ENCODE measurements at regions not wholly inside any gene's neighbourhood (a gene's known extent, or its start where the extent isn't known, plus 50 kb on each side); places are given as distances from the start of the nearest gene placed in this dataset.
A peak's percentile ranks its signal among the peaks of the same experiment; 100 is the strongest.

- no peaks in the 10 kb centered on the region for H3K79me2 ChIP-seq (ENCODE audit: insufficient read depth, low read length)
- no peaks in the 10 kb centered on the region for H3K36me3 ChIP-seq (ENCODE audit: insufficient read depth, low read length)
- FAIRE-seq (no peak), DNase-seq (ENCODE audit: low read depth) (no peak)
- no peaks in the 10 kb centered on the region for H3K9me3 ChIP-seq (ENCODE audit: insufficient read depth, low read depth, low read length)
- H3K4me3 ChIP-seq (ENCODE audit: insufficient read depth, low read depth, low read length) = no peak overlapping the region
- H3K4me2 ChIP-seq (ENCODE audit: low read length) = no peak overlapping the region
- no peak for TF ChIP-seq CTCF (IDR thresholded peaks at IDR 0.05; ENCODE audit: insufficient read depth, low read depth, low read length)
- no peak for TF ChIP-seq EZH2 (IDR thresholded peaks at IDR 0.05; ENCODE audit: insufficient read depth, low read length)
- H3K9me3 Mint-ChIP-seq (ENCODE audit: unreplicated experiment) = no peaks in the 10 kb centered on the region
- H3K4me1 ChIP-seq (ENCODE audit: insufficient read depth, low read length) = no peaks in the 10 kb centered on the region
- H4K20me1 ChIP-seq (ENCODE audit: insufficient read depth, low read length) = no peaks in the 10 kb centered on the region
- no peak overlapping the region for H3K9ac ChIP-seq (ENCODE audit: low read length)
- no peaks in the 10 kb centered on the region for H3K27me3 ChIP-seq (ENCODE audit: insufficient read depth, low read length)
- H3K4me1 Mint-ChIP-seq (ENCODE audit: low read depth, unreplicated experiment) = no peaks in the 10 kb centered on the region
- no peak overlapping the region for H3K4me3 Mint-ChIP-seq (ENCODE audit: unreplicated experiment)
- no peak overlapping the region for H2AFZ ChIP-seq (ENCODE audit: low read depth, low read length)
- H3K27ac Mint-ChIP-seq (ENCODE audit: unreplicated experiment) = no peak overlapping the region
- H3K36me3 Mint-ChIP-seq (ENCODE audit: low read depth, unreplicated experiment) = no peaks in the 10 kb centered on the region
- H3K27ac ChIP-seq (ENCODE audit: low read depth, low read length) = no peak overlapping the region
- H3K27me3 Mint-ChIP-seq (ENCODE audit: low read depth, unreplicated experiment) = peaks cover 4% of the 10 kb centered on the region
Measured at GRCh38 chr2:224645722-224646121, 60.6 kb upstream of the CUL3 start.

- FAIRE-seq (no peak), DNase-seq (ENCODE audit: low read depth) (no peak)
- Mint-ChIP-seq H3K36me3 (ENCODE audit: low read depth, unreplicated experiment) (no peaks in the 10 kb centered on the region), H3K4me1 (ENCODE audit: low read depth, unreplicated experiment) (no peaks in the 10 kb centered on the region), H3K27ac (ENCODE audit: unreplicated experiment) (no peak overlapping the region), H3K27me3 (ENCODE audit: low read depth, unreplicated experiment) (peaks cover 4% of the 10 kb centered on the region), H3K9me3 (ENCODE audit: unreplicated experiment) (peaks cover 1% of the 10 kb centered on the region), H3K4me3 (ENCODE audit: unreplicated experiment) (no peak overlapping the region)
- no peaks in the 10 kb centered on the region for H3K36me3 ChIP-seq (ENCODE audit: insufficient read depth, low read length)
- H3K27me3 ChIP-seq (ENCODE audit: insufficient read depth, low read length) = no peaks in the 10 kb centered on the region
- H3K9ac ChIP-seq (ENCODE audit: low read length) = no peak overlapping the region
- H3K9me3 ChIP-seq (ENCODE audit: insufficient read depth, low read depth, low read length) = no peaks in the 10 kb centered on the region
- H3K4me3 ChIP-seq (ENCODE audit: insufficient read depth, low read depth, low read length) = no peak overlapping the region
- no peak overlapping the region for H3K4me2 ChIP-seq (ENCODE audit: low read length)
- no peak overlapping the region for H2AFZ ChIP-seq (ENCODE audit: low read depth, low read length)
- H3K27ac ChIP-seq (ENCODE audit: low read depth, low read length) = no peak overlapping the region
- H3K79me2 ChIP-seq (ENCODE audit: insufficient read depth, low read length) = no peaks in the 10 kb centered on the region
- no peaks in the 10 kb centered on the region for H4K20me1 ChIP-seq (ENCODE audit: insufficient read depth, low read length)
- no peaks in the 10 kb centered on the region for H3K4me1 ChIP-seq (ENCODE audit: insufficient read depth, low read length)
- TF ChIP-seq CTCF (IDR thresholded peaks at IDR 0.05; ENCODE audit: insufficient read depth, low read depth, low read length) (no peak), EZH2 (IDR thresholded peaks at IDR 0.05; ENCODE audit: insufficient read depth, low read length) (no peak)
Measured at GRCh38 chr2:224640679-224641078, 55.5 kb upstream of the CUL3 start.

- no peak overlapping the region for H3K4me3 ChIP-seq (ENCODE audit: insufficient read depth, low read depth, low read length)
- H3K4me1 ChIP-seq (ENCODE audit: insufficient read depth, low read length) = no peaks in the 10 kb centered on the region
- H3K36me3 ChIP-seq (ENCODE audit: insufficient read depth, low read length) = no peaks in the 10 kb centered on the region
- H3K9me3 ChIP-seq (ENCODE audit: insufficient read depth, low read depth, low read length) = no peaks in the 10 kb centered on the region
- Mint-ChIP-seq H3K9me3 (ENCODE audit: unreplicated experiment) (peaks cover 1% of the 10 kb centered on the region), H3K4me1 (ENCODE audit: low read depth, unreplicated experiment) (no peaks in the 10 kb centered on the region), H3K4me3 (ENCODE audit: unreplicated experiment) (no peak overlapping the region), H3K27ac (ENCODE audit: unreplicated experiment) (no peak overlapping the region), H3K36me3 (ENCODE audit: low read depth, unreplicated experiment) (no peaks in the 10 kb centered on the region), H3K27me3 (ENCODE audit: low read depth, unreplicated experiment) (peaks cover 4% of the 10 kb centered on the region)
- no peaks in the 10 kb centered on the region for H3K27me3 ChIP-seq (ENCODE audit: insufficient read depth, low read length)
- FAIRE-seq (no peak), DNase-seq (ENCODE audit: low read depth) (peak; percentile 17)
- no peak overlapping the region for H2AFZ ChIP-seq (ENCODE audit: low read depth, low read length)
- no peak overlapping the region for H3K27ac ChIP-seq (ENCODE audit: low read depth, low read length)
- no peaks in the 10 kb centered on the region for H4K20me1 ChIP-seq (ENCODE audit: insufficient read depth, low read length)
- H3K79me2 ChIP-seq (ENCODE audit: insufficient read depth, low read length) = no peaks in the 10 kb centered on the region
- no peak for TF ChIP-seq EZH2 (IDR thresholded peaks at IDR 0.05; ENCODE audit: insufficient read depth, low read length)
- H3K9ac ChIP-seq (ENCODE audit: low read length) = no peak overlapping the region
- H3K4me2 ChIP-seq (ENCODE audit: low read length) = no peak overlapping the region
Measured at GRCh38 chr2:224638301-224638823, 53.2 kb upstream of the CUL3 start.
